ENCODE measurements at regions not wholly inside any gene's neighbourhood (a gene's known extent, or its start where the extent isn't known, plus 50 kb on each side); places are given as distances from the start of the nearest gene placed in this dataset.
"Not testable (repeated sequence)": the region's sequence is repeated elsewhere in the genome, so short reads cannot be mapped to it uniquely, and the experiment has no call there.

- no peak overlapping the region for H3K4me3 ChIP-seq (ENCODE audit: low read length)
- DNase-seq (ENCODE audit: low read depth, low spot score): no peak
Observed at GRCh38 chr12:86723326-86723725, 467.1 kb upstream of the MGAT4C start.

- DNase-seq (ENCODE audit: low read depth, low spot score): no peak
Observed at GRCh38 chr12:86721713-86722397, 465.7 kb upstream of the MGAT4C start.

GRCh38 chr12:86719381-86719780, 463.2 kb upstream of the MGAT4C start:
- DNase-seq (ENCODE audit: low read depth, low spot score): no peak
- no peak overlapping the region for H3K4me3 ChIP-seq (ENCODE audit: low read length)

More at GRCh38 chr12:86721713-86722397, 465.7 kb upstream of the MGAT4C start:
- H3K4me3 ChIP-seq (ENCODE audit: low read length): no peak overlapping the region

GRCh38 chr12:86713121-86713520, 456.9 kb upstream of the MGAT4C start:
- DNase-seq (ENCODE audit: low read depth, low spot score): no peak
- H3K4me3 ChIP-seq (ENCODE audit: low read length): no peak overlapping the region

GRCh38 chr12:86712425-86712843, 456.2 kb upstream of the MGAT4C start:
- DNase-seq (ENCODE audit: low read depth, low spot score): no peak
- H3K4me3 ChIP-seq (ENCODE audit: low read length): no peak overlapping the region

GRCh38 chr12:86711731-86712130, 455.5 kb upstream of the MGAT4C start:
- H3K4me3 ChIP-seq (ENCODE audit: low read length): no peak overlapping the region
- DNase-seq (ENCODE audit: low read depth, low spot score): no peak

GRCh38 chr12:86710109-86710508, 453.9 kb upstream of the MGAT4C start:
- DNase-seq (ENCODE audit: low read depth, low spot score): no peak
- H3K4me3 ChIP-seq (ENCODE audit: low read length): no peak overlapping the region

- not testable (repeated sequence) for DNase-seq (ENCODE audit: low read depth, low spot score); H3K4me3 ChIP-seq (ENCODE audit: low read length)
Observed at GRCh38 chr12:86709017-86709416, 452.8 kb upstream of the MGAT4C start.

- DNase-seq (ENCODE audit: low read depth, low spot score): no peak
- H3K4me3 ChIP-seq (ENCODE audit: low read length): no peak overlapping the region
Observed at GRCh38 chr12:86698641-86698980, 442.4 kb upstream of the MGAT4C start.

GRCh38 chr12:86697916-86698640, 441.9 kb upstream of the MGAT4C start:
- H3K4me3 ChIP-seq (ENCODE audit: low read length): no peak overlapping the region
- DNase-seq (ENCODE audit: low read depth, low spot score): no peak

- DNase-seq (ENCODE audit: low read depth, low spot score): no peak
- no peak overlapping the region for H3K4me3 ChIP-seq (ENCODE audit: low read length)
Observed at GRCh38 chr12:86683568-86684304, 427.5 kb upstream of the MGAT4C start.

- DNase-seq (ENCODE audit: low read depth, low spot score): no peak
Observed at GRCh38 chr12:86681060-86681459, 424.9 kb upstream of the MGAT4C start.

GRCh38 chr12:86675197-86675596, 419.0 kb upstream of the MGAT4C start:
- H3K4me3 ChIP-seq (ENCODE audit: low read length): no peak overlapping the region
- DNase-seq (ENCODE audit: low read depth, low spot score): no peak

More at GRCh38 chr12:86681060-86681459, 424.9 kb upstream of the MGAT4C start:
- H3K4me3 ChIP-seq (ENCODE audit: low read length): no peak overlapping the region

GRCh38 chr12:86670986-86671385, 414.8 kb upstream of the MGAT4C start:
- no peak for DNase-seq (ENCODE audit: low read depth, low spot score)
- H3K4me3 ChIP-seq (ENCODE audit: low read length): no peak overlapping the region

GRCh38 chr12:86669010-86669409, 412.8 kb upstream of the MGAT4C start:
- no peak for DNase-seq (ENCODE audit: low read depth, low spot score)
- no peak overlapping the region for H3K4me3 ChIP-seq (ENCODE audit: low read length)

- no peak for DNase-seq (ENCODE audit: low read depth, low spot score)
- no peak overlapping the region for H3K4me3 ChIP-seq (ENCODE audit: low read length)
Observed at GRCh38 chr12:86666316-86666715, 410.1 kb upstream of the MGAT4C start.

- DNase-seq (ENCODE audit: low read depth, low spot score): no peak
- no peak overlapping the region for H3K4me3 ChIP-seq (ENCODE audit: low read length)
Observed at GRCh38 chr12:86663716-86664115, 407.5 kb upstream of the MGAT4C start.

GRCh38 chr12:86663173-86663572, 407.0 kb upstream of the MGAT4C start:
- DNase-seq (ENCODE audit: low read depth, low spot score): no peak
- H3K4me3 ChIP-seq (ENCODE audit: low read length): no peak overlapping the region

- H3K4me3 ChIP-seq (ENCODE audit: low read length): no peak overlapping the region
- DNase-seq (ENCODE audit: low read depth, low spot score): no peak
Observed at GRCh38 chr12:86662464-86662863, 406.3 kb upstream of the MGAT4C start.

- no peak overlapping the region for H3K4me3 ChIP-seq (ENCODE audit: low read length)
- no peak for DNase-seq (ENCODE audit: low read depth, low spot score)
Observed at GRCh38 chr12:86660488-86661147, 404.4 kb upstream of the MGAT4C start.

All from Jurkat, Clone E6-1 (cell line).